Peyer's patch (tissue), 4 donors: ENCODE measurements at regions not wholly inside any gene's neighbourhood (a gene's known extent, or its start where the extent isn't known, plus 50 kb on each side); places are given as distances from the start of the nearest gene placed in this dataset.

Source experiments
- CTCF ChIP-seq, 6 experiments: fragments of 450-650 bp in 4 of 6; fragments of 200-600 bp in 2 of 6; sonication (generic) in 1 of 6; IDR thresholded peaks; one replicate each; pipeline ENCODE4 v1.5.1; 2017 to 2019; ENCODE audit warnings: antibody characterized with exemption in 6 of 6, mild to moderate bottlenecking in 3 of 6, moderate library complexity in 1 of 6
- POLR2A ChIP-seq, 2 donors: fragments of 450-650 bp; IDR thresholded peaks; one replicate each; pipeline ENCODE4 v1.5.1; 2017; ENCODE audit warnings: antibody characterized with exemption in 2 of 2, mild to moderate bottlenecking in 2 of 2, moderate library complexity in 2 of 2

GRCh38 chr5:89098199-89098756 lies 215.3 kb upstream of the MEF2C start:
- TF ChIP-seq CTCF (IDR thresholded peaks at IDR 0.05): no peak
- no peak for TF ChIP-seq POLR2A (IDR thresholded peaks at IDR 0.05)
